Spleen (tissue), 11 donors: ENCODE measurements at regions not wholly inside any gene's neighbourhood (a gene's known extent, or its start where the extent isn't known, plus 50 kb on each side); places are given as distances from the start of the nearest gene placed in this dataset.

Experiments used
- DNase-seq: peaks from one replicate; pipeline ENCODE4 v3.0.0-alpha.2; 2020
- H3K27ac ChIP-seq, 8 donors: fragments of 200-600 bp; sonication (generic) in 7 of 8; 1 replicate in 4 of 8; 2 replicates in 4 of 8; pipeline versions ENCODE4 v1.5.0 to v1.8.0; 2016 to 2021; ENCODE audit warnings: inconsistent platforms in 4 of 8, mild to moderate bottlenecking in 4 of 8, moderate library complexity in 1 of 8
- H3K27me3 ChIP-seq, 7 donors: fragments of 200-600 bp; sonication (generic) in 6 of 7; replicated peaks in 1 of 7; 1 replicate in 4 of 7; 2 replicates in 3 of 7; pipeline versions ENCODE4 v1.5.0 to v1.8.0; 2016 to 2021; ENCODE audit warnings: inconsistent platforms in 3 of 7, mild to moderate bottlenecking in 1 of 7
- H3K36me3 ChIP-seq, 6 donors: fragments of 200-600 bp; sonication (generic) in 5 of 6; 1 replicate in 4 of 6; 2 replicates in 2 of 6; pipeline versions ENCODE4 v1.5.0 to v1.8.0; 2016 to 2021; ENCODE audit warnings: inconsistent platforms in 2 of 6
- H3K4me1 ChIP-seq, 6 donors: fragments of 200-600 bp; sonication (generic) in 5 of 6; 1 replicate in 3 of 6; 2 replicates in 3 of 6; pipeline versions ENCODE4 v1.5.0 to v1.8.0; 2016 to 2021; ENCODE audit warnings: inconsistent platforms in 3 of 6
- H3K4me3 ChIP-seq, 8 donors: fragments of 200-600 bp; sonication (generic) in 7 of 8; 1 replicate in 4 of 8; 2 replicates in 4 of 8; pipeline versions ENCODE4 v1.5.0 to v1.8.0; 2016 to 2021; ENCODE audit warnings: inconsistent platforms in 4 of 8, mild to moderate bottlenecking in 4 of 8, moderate library complexity in 2 of 8
- H3K9me3 ChIP-seq, 8 donors: fragments of 200-600 bp; sonication (generic) in 7 of 8; 1 replicate in 4 of 8; 2 replicates in 4 of 8; pipeline versions ENCODE4 v1.5.0 to v1.8.0; 2016 to 2021; ENCODE audit warnings: inconsistent platforms in 4 of 8
- POLR2A ChIP-seq, 3 donors: fragments of 450-650 bp; IDR thresholded peaks; one replicate each; pipeline ENCODE4 v1.5.1; 2017; ENCODE audit warnings: antibody characterized with exemption in 3 of 3, mild to moderate bottlenecking in 1 of 3
- POLR2AphosphoS5 ChIP-seq, 3 donors: sonication (generic); formaldehyde crosslinking; IDR thresholded peaks; one replicate each; pipeline ENCODE4 v1.5.1; 2017; ENCODE audit warnings: antibody characterized with exemption in 3 of 3
- WGBS, 5 donors: extraction: QIAGEN DNeasy Blood & Tissue Kit in 3 of 5; methylation state at CpG; one replicate each; pipeline versions ENCODE4 v1.1.5 to v1.1.7; 2013 to 2018; 5-methylcytosine and 5-hydroxymethylcytosine counted together
- intact Hi-C: fragments of 100-400 bp; cut with DNase I; formaldehyde crosslinking; loops from one replicate; pipeline ENCODE4 v1.15.0; 2023; ENCODE audit warnings: low total_unique reads
- TF ChIP-seq, protein P1 (sequence below), 11 experiments: fragments of 200-600 bp in 7 of 11; fragments of 450-650 bp in 4 of 11; sonication (generic) in 4 of 11; IDR thresholded peaks in 8 of 11; conservative IDR thresholded peaks in 3 of 11; 1 replicate in 7 of 11; 2 replicates in 4 of 11; pipeline versions ENCODE4 v1.4.0 to v1.8.0; 2016 to 2021; ENCODE audit warnings: antibody characterized with exemption in 11 of 11, inconsistent platforms in 4 of 11, mild to moderate bottlenecking in 1 of 11
- donor health status: healthy with polysubstance abuse.
- donor health status: DM: no; HTN: no; CAD: no; lungs with moderate emphysema.
- donor health status: DM: no; HTN: no; CAD: no.
- donor health status: Bipolar disorder and iron deficiency.
- donor health status: healthy.
- donor health status: DM: no; HTN: no; CAD: no.
- donor health status: DM: yes; HTN: yes; CAD: no.

DNA sequence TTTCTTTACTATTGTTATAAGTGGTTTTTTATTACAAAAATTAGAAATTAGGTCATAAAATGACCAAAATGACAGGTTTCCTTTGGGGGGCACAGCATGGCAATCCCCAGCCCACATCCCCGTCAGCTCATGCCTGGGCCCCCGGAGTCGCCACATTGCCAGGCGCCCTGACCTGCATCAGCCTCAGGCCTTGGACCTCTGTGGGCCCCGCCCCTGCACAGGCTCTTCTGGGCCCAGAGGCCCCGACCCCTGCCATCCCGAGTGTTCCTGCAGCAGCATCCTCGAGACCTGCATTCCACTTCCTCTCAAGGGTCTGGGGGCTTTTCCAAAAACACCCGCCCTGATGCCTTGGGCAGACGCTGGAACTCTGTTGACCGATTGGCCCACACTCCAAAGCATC is 391.1 kb upstream of the MGMT start:
- peaks cover 0 to 16% (median 13%) of the 10 kb centered on the region in 8 donors for H3K9me3 ChIP-seq
- H3K4me1 ChIP-seq: no peaks in the 10 kb centered on the region
- no peak for DNase-seq
- WGBS, 5 donors: 88 to 93% (median 89%) methylated on average over 11 of the region's 11 CpGs
- H3K36me3 ChIP-seq: no peaks in the 10 kb centered on the region
- H3K27me3 ChIP-seq: no peaks in the 10 kb centered on the region
- TF ChIP-seq POLR2AphosphoS5 (IDR thresholded peaks at IDR 0.05) (no peak), POLR2A (IDR thresholded peaks at IDR 0.05) (no peak)
- TF ChIP-seq, protein P1, sequence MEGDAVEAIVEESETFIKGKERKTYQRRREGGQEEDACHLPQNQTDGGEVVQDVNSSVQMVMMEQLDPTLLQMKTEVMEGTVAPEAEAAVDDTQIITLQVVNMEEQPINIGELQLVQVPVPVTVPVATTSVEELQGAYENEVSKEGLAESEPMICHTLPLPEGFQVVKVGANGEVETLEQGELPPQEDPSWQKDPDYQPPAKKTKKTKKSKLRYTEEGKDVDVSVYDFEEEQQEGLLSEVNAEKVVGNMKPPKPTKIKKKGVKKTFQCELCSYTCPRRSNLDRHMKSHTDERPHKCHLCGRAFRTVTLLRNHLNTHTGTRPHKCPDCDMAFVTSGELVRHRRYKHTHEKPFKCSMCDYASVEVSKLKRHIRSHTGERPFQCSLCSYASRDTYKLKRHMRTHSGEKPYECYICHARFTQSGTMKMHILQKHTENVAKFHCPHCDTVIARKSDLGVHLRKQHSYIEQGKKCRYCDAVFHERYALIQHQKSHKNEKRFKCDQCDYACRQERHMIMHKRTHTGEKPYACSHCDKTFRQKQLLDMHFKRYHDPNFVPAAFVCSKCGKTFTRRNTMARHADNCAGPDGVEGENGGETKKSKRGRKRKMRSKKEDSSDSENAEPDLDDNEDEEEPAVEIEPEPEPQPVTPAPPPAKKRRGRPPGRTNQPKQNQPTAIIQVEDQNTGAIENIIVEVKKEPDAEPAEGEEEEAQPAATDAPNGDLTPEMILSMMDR (IDR thresholded peaks at IDR 0.05 in 8 of 11, conservative IDR thresholded peaks at IDR 0.05 in 3 of 11): no peak
- H3K27ac ChIP-seq: no peak overlapping the region
- intact Hi-C loops: no loop called here
- no peak overlapping the region for H3K4me3 ChIP-seq

DNA sequence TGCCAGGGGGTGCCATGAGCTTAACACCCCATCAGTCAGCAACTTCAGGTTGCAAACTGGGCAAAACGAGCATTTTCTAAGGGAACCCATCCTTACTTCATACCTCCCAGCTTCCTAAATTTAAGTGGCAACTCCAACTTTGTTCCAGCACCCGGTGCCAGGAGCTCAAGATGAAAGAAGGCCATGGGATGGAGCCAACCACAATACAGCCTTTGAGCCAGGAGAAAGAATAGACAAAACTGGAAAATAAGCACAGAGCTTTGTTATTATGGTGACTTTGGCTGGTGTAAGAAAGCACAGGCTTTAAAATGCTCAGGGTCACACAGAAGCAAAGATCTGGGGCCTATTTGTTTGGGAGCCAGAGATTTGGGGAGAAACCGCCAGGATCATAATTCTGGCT is 388.7 kb upstream of the MGMT start:
- no peak for DNase-seq
- Histone ChIP-seq H3K36me3 (no peaks in the 10 kb centered on the region), H3K4me1 (no peaks in the 10 kb centered on the region), H3K27ac (no peak overlapping the region), H3K27me3 (no peaks in the 10 kb centered on the region), H3K9me3 (peaks cover 0 to 29% (median 15%) of the 10 kb centered on the region in 8 donors), H3K4me3 (no peak overlapping the region)
- TF ChIP-seq, protein P1 (IDR thresholded peaks at IDR 0.05 in 8 of 11, conservative IDR thresholded peaks at IDR 0.05 in 3 of 11): no peak
- TF ChIP-seq POLR2AphosphoS5 (IDR thresholded peaks at IDR 0.05) (no peak), POLR2A (IDR thresholded peaks at IDR 0.05) (no peak)
- intact Hi-C loops: no loop called here
- WGBS, 5 donors: 70 to 90% (median 78%) methylated on average over 3 of the region's 3 CpGs

DNA sequence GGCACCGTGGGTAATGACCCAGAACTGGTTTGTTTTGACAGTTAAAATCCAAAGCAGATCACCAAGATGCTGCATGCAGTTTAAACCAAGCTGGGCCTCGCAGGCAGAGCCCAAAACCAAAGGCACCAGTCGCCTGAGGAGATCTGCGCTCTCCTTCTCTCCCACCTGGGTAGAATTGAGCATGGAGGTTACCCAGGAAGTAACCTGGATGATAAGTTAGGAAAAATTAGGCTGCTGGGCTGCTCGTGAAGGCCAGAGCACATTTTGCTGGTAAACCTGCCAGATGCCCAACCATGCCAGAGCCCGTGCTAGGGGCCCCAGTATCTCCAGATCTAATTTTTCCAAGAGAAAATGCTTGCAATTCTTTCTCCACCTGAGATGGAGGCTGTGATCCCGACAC is 388.3 kb upstream of the MGMT start:
- H3K4me3 ChIP-seq: no peak overlapping the region
- no peaks in the 10 kb centered on the region for H3K36me3 ChIP-seq
- no peak overlapping the region for H3K27ac ChIP-seq
- peaks cover 0 to 33% (median 16%) of the 10 kb centered on the region in 8 donors for H3K9me3 ChIP-seq
- WGBS, 5 donors: 69 to 92% (median 86%) methylated on average over 7 of the region's 7 CpGs
- no peaks in the 10 kb centered on the region for H3K27me3 ChIP-seq
- DNase-seq: no peak
- TF ChIP-seq POLR2A (IDR thresholded peaks at IDR 0.05) (no peak), POLR2AphosphoS5 (IDR thresholded peaks at IDR 0.05) (no peak)
- TF ChIP-seq, protein P1 (IDR thresholded peaks at IDR 0.05 in 8 of 11, conservative IDR thresholded peaks at IDR 0.05 in 3 of 11): no peak
- intact Hi-C loops: no loop called here
- no peaks in the 10 kb centered on the region for H3K4me1 ChIP-seq

GRCh38 chr10:129079705-129080104 is 387.3 kb upstream of the MGMT start:
- Histone ChIP-seq H3K4me1 (no peaks in the 10 kb centered on the region), H3K36me3 (no peaks in the 10 kb centered on the region), H3K27ac (no peak overlapping the region), H3K9me3 (peaks cover 0 to 41% (median 23%) of the 10 kb centered on the region in 8 donors), H3K27me3 (no peaks in the 10 kb centered on the region), H3K4me3 (no peak overlapping the region)
- WGBS, 5 donors: 48 to 78% (median 53%) methylated on average over 3 of the region's 3 CpGs
- intact Hi-C loops: no loop called here
- DNase-seq: no peak
- TF ChIP-seq POLR2A (IDR thresholded peaks at IDR 0.05): no peak
- TF ChIP-seq, protein P1 (IDR thresholded peaks at IDR 0.05 in 8 of 11, conservative IDR thresholded peaks at IDR 0.05 in 3 of 11): no peak
- TF ChIP-seq POLR2AphosphoS5 (IDR thresholded peaks at IDR 0.05): no peak
